Ishikawa (cell line): ENCODE measurements at regions not wholly inside any gene's neighbourhood (a gene's known extent, or its start where the extent isn't known, plus 50 kb on each side); places are given as distances from the start of the nearest gene placed in this dataset.

Experiments used
- CEBPB ChIP-seq: IDR thresholded peaks from 2 replicates; pipeline ENCODE4 v1.6.1; 2012
- CREB1 ChIP-seq: IDR thresholded peaks from 2 replicates; pipeline ENCODE4 v1.6.1; 2012; ENCODE audit warnings: low read depth
- EGR1 ChIP-seq: IDR thresholded peaks from 2 replicates; pipeline ENCODE4 v1.6.1; 2012
- EP300 ChIP-seq: IDR thresholded peaks from 2 replicates; pipeline ENCODE4 v1.6.1; 2012; ENCODE audit warnings: borderline replicate concordance
- FOXM1 ChIP-seq: IDR thresholded peaks from 2 replicates; pipeline ENCODE4 v1.6.1; 2012; ENCODE audit warnings: low read depth, borderline replicate concordance
- MAX ChIP-seq: IDR thresholded peaks from 2 replicates; pipeline ENCODE4 v1.6.1; 2012
- NFIC ChIP-seq: IDR thresholded peaks from 2 replicates; pipeline ENCODE4 v1.6.1; 2012
- RAD21 ChIP-seq: IDR thresholded peaks from 2 replicates; pipeline ENCODE4 v1.6.1; 2012; ENCODE audit warnings: low read depth
- REST ChIP-seq: IDR thresholded peaks from 2 replicates; pipeline ENCODE4 v1.6.1; 2012; ENCODE audit warnings: low read depth, mild to moderate bottlenecking
- TAF1 ChIP-seq: IDR thresholded peaks from 2 replicates; pipeline ENCODE4 v1.6.1; 2012; ENCODE audit warnings: low read depth, mild to moderate bottlenecking
- TCF12 ChIP-seq: IDR thresholded peaks from 2 replicates; pipeline ENCODE4 v1.6.1; 2012; ENCODE audit warnings: low read depth
- TEAD4 ChIP-seq: IDR thresholded peaks from 2 replicates; pipeline ENCODE4 v1.6.1; 2012
- USF1 ChIP-seq: IDR thresholded peaks from 2 replicates; pipeline ENCODE4 v1.6.1; 2012
- YY1 ChIP-seq: IDR thresholded peaks from 2 replicates; pipeline ENCODE4 v1.6.1; 2012; ENCODE audit warnings: low read depth
- ZBTB7A ChIP-seq: IDR thresholded peaks from 2 replicates; pipeline ENCODE4 v1.6.1; 2012; ENCODE audit warnings: low read depth

- TF ChIP-seq CREB1 (no peak), USF1 (no peak), ZBTB7A (no peak), NFIC (no peak), TEAD4 (no peak), EP300 (no peak), YY1 (no peak), TAF1 (no peak), FOXM1 (no peak), CEBPB (no peak), MAX (no peak), REST (no peak), EGR1 (no peak), TCF12 (no peak), RAD21 (no peak)
Observed at GRCh38 chr14:85813040-85813439, 283.1 kb downstream of the FLRT2 start.

GRCh38 chr14:85811340-85811739 is 281.4 kb downstream of the FLRT2 start:
- no peak for TF ChIP-seq RAD21
- TF ChIP-seq NFIC, result no peak
- TF ChIP-seq YY1, result no peak
- no peak for TF ChIP-seq REST
- TF ChIP-seq TCF12, result no peak
- no peak for TF ChIP-seq EGR1

- TF ChIP-seq CREB1 (no peak), EP300 (no peak), TEAD4 (no peak), YY1 (no peak), NFIC (no peak), FOXM1 (no peak), TCF12 (no peak), EGR1 (no peak), USF1 (no peak), MAX (no peak), RAD21 (no peak), ZBTB7A (no peak), CEBPB (no peak), REST (no peak), TAF1 (no peak)
Observed at GRCh38 chr14:85799668-85800067, 269.7 kb downstream of the FLRT2 start.

- TF ChIP-seq YY1 (no peak), MAX (no peak), USF1 (no peak), FOXM1 (no peak), NFIC (no peak), TAF1 (no peak), REST (no peak), RAD21 (no peak), EP300 (no peak), CEBPB (no peak), ZBTB7A (no peak)
Observed at GRCh38 chr14:85798856-85799255, 268.9 kb downstream of the FLRT2 start.
